IMR-90 (cell line): ENCODE measurements at regions not wholly inside any gene's neighbourhood (a gene's known extent, or its start where the extent isn't known, plus 50 kb on each side); places are given as distances from the start of the nearest gene placed in this dataset.

Experiments used
- ATAC-seq: fragments of 200-7000 bp; cut with Tn5 transposase; 2 replicates; pipeline ENCODE4 v1.9.1; 2020; ENCODE audit warnings: low read depth, mild to moderate bottlenecking, moderate library complexity
- BruUV-seq: library from RNA; stranded (reverse); fragments of 400-500 nt; replicated peaks from 2 replicates; lab custom pipeline; 2021; lab: Mats Ljungman, UMichigan
- CTCF ChIA-PET: fragments of 300-600 bp; formaldehyde crosslinking; extraction: SDS; loops from one replicate; lab custom pipeline; 2021; ENCODE audit warnings: antibody characterized with exemption; lab: Yijun Ruan, JAX
- POLR2A ChIA-PET: fragments of 300-600 bp; sonication (Branson Sonifier 250); formaldehyde crosslinking; loops from one replicate; lab custom pipeline; 2022; ENCODE audit warnings: antibody characterized with exemption; ENCODE audit not compliant: unreplicated experiment; lab: Charles Lee
- DNase-seq: peaks from one replicate; pipeline ENCODE4 v3.0.0; 2013
- H2AFZ ChIP-seq: replicated peaks from 2 replicates; pipeline ENCODE3; 2013; ENCODE audit warnings: low read length, mild to moderate bottlenecking; ENCODE audit not compliant: poor library complexity
- H2AK5ac ChIP-seq: 2 replicates; pipeline ENCODE4 v1.6.1; 2013; ENCODE audit warnings: low read depth, low read length, inconsistent platforms
- H2AK9ac ChIP-seq: replicated peaks from 2 replicates; pipeline ENCODE3; 2013; ENCODE audit warnings: mild to moderate bottlenecking, low read depth, low read length, moderate library complexity; ENCODE audit not compliant: poor library complexity
- H2BK120ac ChIP-seq: 2 replicates; pipeline ENCODE4 v1.6.1; 2013; ENCODE audit warnings: low read depth, low read length, inconsistent platforms
- H2BK15ac ChIP-seq: 3 replicates; pipeline ENCODE4 v1.6.1; 2013; ENCODE audit warnings: low read depth, low read length, inconsistent platforms
- H2BK20ac ChIP-seq: 2 replicates; pipeline ENCODE4 v1.6.1; 2013; ENCODE audit warnings: low read depth, mild to moderate bottlenecking, inconsistent platforms, low read length, moderate library complexity
- H2BK5ac ChIP-seq: 2 replicates; pipeline ENCODE4 v1.6.1; 2013; ENCODE audit warnings: mild to moderate bottlenecking, low read depth, low read length, inconsistent platforms; ENCODE audit not compliant: poor library complexity, severe bottlenecking
- H3K14ac ChIP-seq: replicated peaks from 2 replicates; pipeline ENCODE4 v1.6.1; 2013; ENCODE audit warnings: low read depth, low read length, inconsistent platforms
- H3K18ac ChIP-seq: 2 replicates; pipeline ENCODE4 v1.6.1; 2013; ENCODE audit warnings: low read depth, low read length, control low read depth
- H3K23ac ChIP-seq: 2 replicates; pipeline ENCODE4 v1.6.1; 2013; ENCODE audit warnings: low read depth, low read length, inconsistent platforms
- H3K27ac ChIP-seq: 2 replicates; pipeline ENCODE4 v1.5.1; 2013; ENCODE audit warnings: mild to moderate bottlenecking, control low read depth, low read length; ENCODE audit not compliant: insufficient read depth
- H3K27me3 ChIP-seq: 2 replicates; pipeline ENCODE4 v1.6.1; 2013; ENCODE audit warnings: low read length; ENCODE audit not compliant: control insufficient read depth, insufficient read depth
- H3K36me3 ChIP-seq: 2 replicates; pipeline ENCODE4 v1.6.1; 2013; ENCODE audit warnings: low read length, mixed read lengths; ENCODE audit not compliant: control insufficient read depth, insufficient read depth
- H3K4ac ChIP-seq: 2 replicates; pipeline ENCODE4 v1.6.1; 2013; ENCODE audit warnings: low read depth, low read length, inconsistent platforms
- H3K4me1 ChIP-seq: 2 replicates; pipeline ENCODE4 v1.6.1; 2013; ENCODE audit warnings: low read length, mixed read lengths; ENCODE audit not compliant: control insufficient read depth, insufficient read depth
- H3K4me2 ChIP-seq: 2 replicates; pipeline ENCODE4 v1.6.1; 2013; ENCODE audit warnings: low read depth, mild to moderate bottlenecking, control low read depth, low read length, moderate library complexity
- H3K4me3 ChIP-seq: 2 replicates; pipeline ENCODE4 v1.5.1; 2013; ENCODE audit warnings: low read depth, mild to moderate bottlenecking, control low read depth, low read length, moderate library complexity; ENCODE audit not compliant: insufficient read depth
- H3K56ac ChIP-seq: 2 replicates; pipeline ENCODE4 v1.6.1; 2013; ENCODE audit warnings: low read length, inconsistent platforms; ENCODE audit not compliant: insufficient read depth; ENCODE audit errors: extremely low read depth
- H3K79me1 ChIP-seq, 2 experiments: 2 replicates each; pipeline ENCODE4 v1.6.1; 2013; ENCODE audit warnings: low read length in 2 of 2, inconsistent platforms in 1 of 2, low read depth in 1 of 2
- H3K9ac ChIP-seq: 2 replicates; pipeline ENCODE4 v1.6.1; 2013; ENCODE audit warnings: low read depth, low read length, control low read depth
- H3K9me1 ChIP-seq: 2 replicates; pipeline ENCODE4 v1.6.1; 2013; ENCODE audit warnings: low read length, inconsistent platforms; ENCODE audit not compliant: insufficient read depth
- H3K9me3 ChIP-seq: 2 replicates; pipeline ENCODE4 v1.6.1; 2013; ENCODE audit warnings: low read length; ENCODE audit not compliant: control insufficient read depth, insufficient read depth
- H4K20me1 ChIP-seq: 2 replicates; pipeline ENCODE4 v1.6.1; 2013; ENCODE audit warnings: low read length, inconsistent platforms; ENCODE audit not compliant: insufficient read depth
- H4K5ac ChIP-seq: 2 replicates; pipeline ENCODE4 v1.6.1; 2013; ENCODE audit warnings: mild to moderate bottlenecking, low read depth, low read length, control low read depth
- H4K8ac ChIP-seq, 2 experiments: 2 replicates each; pipeline ENCODE4 v1.6.1; 2013; ENCODE audit warnings: low read depth in 2 of 2, low read length in 2 of 2, control low read depth in 1 of 2, inconsistent platforms in 1 of 2
- H4K91ac ChIP-seq: 2 replicates; pipeline ENCODE4 v1.6.1; 2013; ENCODE audit warnings: low read depth, low read length, inconsistent platforms; ENCODE audit not compliant: insufficient read depth
- BHLHE40 ChIP-seq: fragments of 150-350 bp; IDR thresholded peaks from 2 replicates; pipeline ENCODE4 v1.6.1; 2016; ENCODE audit warnings: mild to moderate bottlenecking, low read depth, low read length
- CEBPB ChIP-seq: IDR thresholded peaks from 2 replicates; pipeline ENCODE4 v1.6.1; 2012; ENCODE audit warnings: low read depth, low read length, improper control_type of control experiment
- CHD1 ChIP-seq: IDR thresholded peaks from 2 replicates; pipeline ENCODE4 v1.6.1; 2012; ENCODE audit warnings: low read depth, low read length, improper control_type of control experiment
- CTCF ChIP-seq: conservative IDR thresholded peaks from 2 replicates; pipeline ENCODE4 v1.5.1; 2012; ENCODE audit warnings: mild to moderate bottlenecking, low read depth, low read length, improper control_type of control experiment
- ELK1 ChIP-seq: fragments of 150-350 bp; IDR thresholded peaks from 2 replicates; pipeline ENCODE4 v1.6.1; 2016; ENCODE audit warnings: low read depth, mild to moderate bottlenecking, low read length, moderate library complexity, borderline replicate concordance
- FOS ChIP-seq: fragments of 150-350 bp; IDR thresholded peaks from 2 replicates; pipeline ENCODE4 v1.6.1; 2016; ENCODE audit warnings: low read depth, low read length
- MAFK ChIP-seq: IDR thresholded peaks from 2 replicates; pipeline ENCODE4 v1.6.1; 2012; ENCODE audit warnings: low read depth, low read length, improper control_type of control experiment
- MAZ ChIP-seq: IDR thresholded peaks from 2 replicates; pipeline ENCODE4 v1.6.1; 2012; ENCODE audit warnings: low read depth, mild to moderate bottlenecking, low read length, improper control_type of control experiment, moderate library complexity, borderline replicate concordance
- MXI1 ChIP-seq: IDR thresholded peaks from 2 replicates; pipeline ENCODE4 v1.6.1; 2012; ENCODE audit warnings: low read depth, mild to moderate bottlenecking, low read length, moderate library complexity, borderline replicate concordance
- NFE2L2 ChIP-seq: fragments of 150-350 bp; IDR thresholded peaks from 2 replicates; pipeline ENCODE4 v1.6.1; 2016; ENCODE audit warnings: low read depth, mild to moderate bottlenecking, low read length
- POLR2A ChIP-seq: IDR thresholded peaks from 2 replicates; pipeline ENCODE4 v1.6.1; 2012; ENCODE audit warnings: mild to moderate bottlenecking, low read depth, low read length
- RAD21 ChIP-seq: IDR thresholded peaks from 2 replicates; pipeline ENCODE4 v1.6.1; 2012; ENCODE audit warnings: low read length, improper control_type of control experiment
- RCOR1 ChIP-seq: IDR thresholded peaks from 2 replicates; pipeline ENCODE4 v1.6.1; 2012; ENCODE audit warnings: mild to moderate bottlenecking, low read length, improper control_type of control experiment; ENCODE audit not compliant: insufficient replicate concordance
- RFX5 ChIP-seq: IDR thresholded peaks from 2 replicates; pipeline ENCODE4 v1.8.0; 2012; ENCODE audit warnings: low read depth, mild to moderate bottlenecking, low read length, moderate library complexity
- SMC3 ChIP-seq: fragments of 150-350 bp; IDR thresholded peaks from 2 replicates; pipeline ENCODE4 v1.6.1; 2016; ENCODE audit warnings: low read depth, mild to moderate bottlenecking, antibody characterized with exemption, low read length, moderate library complexity
- USF2 ChIP-seq: fragments of 150-350 bp; IDR thresholded peaks from 2 replicates; pipeline ENCODE4 v1.6.1; 2017; ENCODE audit warnings: mild to moderate bottlenecking, antibody characterized with exemption, low read length, low read depth
- WGBS, 2 experiments: methylation state at CpG; one replicate each; pipeline versions ENCODE4 v1.1.5 to v1.1.7; 2013; ENCODE audit warnings: missing lambda C conversion rate in 2 of 2; ENCODE audit not compliant: insufficient read length in 1 of 2; ENCODE audit errors: extremely low coverage in 2 of 2; 5-methylcytosine and 5-hydroxymethylcytosine counted together
- dilution Hi-C: fragments of 300-500 bp; cut with HindIII; formaldehyde crosslinking; loops from one replicate; pipeline ENCODE4 v1.14.3; 2018; ENCODE audit warnings: low sequenced_read_pairs; ENCODE audit not compliant: unreplicated experiment
- in situ Hi-C: fragments of 300-500 bp; cut with MboI; formaldehyde crosslinking; loops from 3 replicates; pipeline ENCODE4 v1.14.3; 2019; ENCODE audit warnings: low sequenced_read_pairs, inconsistent platforms, mixed read lengths
- intact Hi-C: fragments of 100-400 bp; cut with micrococcal nuclease; formaldehyde crosslinking; loops from 2 replicates; pipeline ENCODE4 v1.10.0; 2022

GRCh38 chr17:73998249-73998648 lies 205.2 kb upstream of the RPL38 start:
- Histone ChIP-seq H2BK20ac (no peak overlapping the region), H3K4me2 (no peak overlapping the region), H3K36me3 (no peaks in the 10 kb centered on the region), H3K14ac (no peak overlapping the region), H4K20me1 (no peaks in the 10 kb centered on the region), H3K18ac (no peak overlapping the region), H2AK5ac (no peak overlapping the region), H3K4me3 (no peak overlapping the region), H3K27me3 (no peaks in the 10 kb centered on the region), H3K79me1 (no peaks in the 10 kb centered on the region), H3K4ac (no peak overlapping the region), H3K9me3 (peaks cover 29% of the 10 kb centered on the region), H4K91ac (no peak overlapping the region), H2AFZ (no peak overlapping the region), H2BK15ac (no peak overlapping the region), H4K8ac (no peak overlapping the region), H3K23ac (no peak overlapping the region), H4K5ac (no peak overlapping the region), H2BK5ac (no peak overlapping the region), H3K4me1 (no peaks in the 10 kb centered on the region), H2AK9ac (no peak overlapping the region), H3K9me1 (no peaks in the 10 kb centered on the region), H3K27ac (no peak overlapping the region), H3K56ac (no peak overlapping the region), H3K9ac (no peak overlapping the region), H2BK120ac (no peak overlapping the region)
- no peak for TF ChIP-seq POLR2A
- TF ChIP-seq NFE2L2: no peak
- TF ChIP-seq CEBPB: no peak
- TF ChIP-seq SMC3: no peak
- TF ChIP-seq FOS: no peak
- TF ChIP-seq BHLHE40: no peak
- no peak for TF ChIP-seq USF2
- TF ChIP-seq MAZ: no peak
- no peak for TF ChIP-seq CHD1
- TF ChIP-seq RAD21: no peak
- no peak for TF ChIP-seq MAFK
- no peak for TF ChIP-seq RCOR1
- no peak for TF ChIP-seq MXI1
- no peak for TF ChIP-seq ELK1
- no peak for TF ChIP-seq RFX5
- TF ChIP-seq CTCF: no peak
- in situ Hi-C loops (loop anchor here (25.0 kb wide), 1 partner anchor 386 kb away; no protein-coding TSS in a partner anchor), intact Hi-C loops (no loop called here), dilution Hi-C loops (no loop called here)
- POLR2A ChIA-PET: no interaction called here
- CTCF ChIA-PET: no interaction called here
- no peak for DNase-seq
- no peak for ATAC-seq
- BruUV-seq: no TSS peak
- WGBS, 2 experiments: no CpG with 5 or more reads among the region's 4 CpGs
